Mammary epithelial cell (primary cell): ENCODE measurements at regions not wholly inside any gene's neighbourhood (a gene's known extent, or its start where the extent isn't known, plus 50 kb on each side); places are given as distances from the start of the nearest gene placed in this dataset.

Source experiments
- EZH2 ChIP-seq: IDR thresholded peaks from 2 replicates; pipeline ENCODE4 v1.6.1; 2012; ENCODE audit warnings: low read length, inconsistent platforms, borderline replicate concordance
- TF ChIP-seq, protein P1 (sequence below), 2 donors: IDR thresholded peaks in 1 of 2; conservative IDR thresholded peaks in 1 of 2; 2 replicates each; pipeline ENCODE4 v1.5.1; 2011 to 2012; ENCODE audit warnings: inconsistent platforms in 2 of 2, low read length in 2 of 2, mild to moderate bottlenecking in 2 of 2, control low read depth in 1 of 2, low read depth in 1 of 2; ENCODE audit not compliant: insufficient read depth in 1 of 2; ENCODE audit errors: extremely low read depth in 1 of 2

DNA sequence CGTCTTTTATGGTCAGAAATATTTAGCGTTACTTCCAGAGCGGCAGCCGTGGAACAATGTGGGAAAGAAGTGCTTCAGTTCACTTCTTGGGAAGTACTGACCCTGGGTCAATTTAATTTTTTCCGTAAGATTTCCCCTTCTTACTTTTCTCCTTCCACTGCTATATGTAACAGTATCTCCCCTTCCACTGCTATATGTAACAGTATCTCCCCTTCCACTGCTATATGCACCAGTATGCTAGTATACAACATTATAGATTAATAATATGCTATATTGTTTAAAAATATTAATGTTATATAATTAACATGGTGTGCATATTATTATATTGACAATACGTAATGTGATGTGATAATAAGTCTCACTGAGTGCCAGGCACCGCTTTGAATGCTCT is 69.7 kb upstream of the ERG start:
- TF ChIP-seq, protein P1, sequence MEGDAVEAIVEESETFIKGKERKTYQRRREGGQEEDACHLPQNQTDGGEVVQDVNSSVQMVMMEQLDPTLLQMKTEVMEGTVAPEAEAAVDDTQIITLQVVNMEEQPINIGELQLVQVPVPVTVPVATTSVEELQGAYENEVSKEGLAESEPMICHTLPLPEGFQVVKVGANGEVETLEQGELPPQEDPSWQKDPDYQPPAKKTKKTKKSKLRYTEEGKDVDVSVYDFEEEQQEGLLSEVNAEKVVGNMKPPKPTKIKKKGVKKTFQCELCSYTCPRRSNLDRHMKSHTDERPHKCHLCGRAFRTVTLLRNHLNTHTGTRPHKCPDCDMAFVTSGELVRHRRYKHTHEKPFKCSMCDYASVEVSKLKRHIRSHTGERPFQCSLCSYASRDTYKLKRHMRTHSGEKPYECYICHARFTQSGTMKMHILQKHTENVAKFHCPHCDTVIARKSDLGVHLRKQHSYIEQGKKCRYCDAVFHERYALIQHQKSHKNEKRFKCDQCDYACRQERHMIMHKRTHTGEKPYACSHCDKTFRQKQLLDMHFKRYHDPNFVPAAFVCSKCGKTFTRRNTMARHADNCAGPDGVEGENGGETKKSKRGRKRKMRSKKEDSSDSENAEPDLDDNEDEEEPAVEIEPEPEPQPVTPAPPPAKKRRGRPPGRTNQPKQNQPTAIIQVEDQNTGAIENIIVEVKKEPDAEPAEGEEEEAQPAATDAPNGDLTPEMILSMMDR (conservative IDR thresholded peaks at IDR 0.05 in 1 of 2, IDR thresholded peaks at IDR 0.05 in 1 of 2; ENCODE audit: extremely low read depth in 1 of 2, insufficient read depth in 1 of 2, low read depth in 1 of 2, low read length in 2 of 2), result no peak
- TF ChIP-seq EZH2, result no peak
